HG03457 (cell line): ENCODE measurements at regions not wholly inside any gene's neighbourhood (a gene's known extent, or its start where the extent isn't known, plus 50 kb on each side); places are given as distances from the start of the nearest gene placed in this dataset.
"Not testable (repeated sequence)": the region's sequence is repeated elsewhere in the genome, so short reads cannot be mapped to it uniquely, and the experiment has no call there.

Source experiments
- ATAC-seq: cut with Tn5 transposase; IDR thresholded peaks from one replicate; pipeline ENCODE4 v1.9.1; 2021; ENCODE audit warnings: moderate number of reproducible peaks; ENCODE audit not compliant: unreplicated experiment

GRCh38 chr5:121596882-121597281 lies 254.8 kb upstream of the FTMT start:
- no peak for ATAC-seq

- no peak for ATAC-seq
These were observed 242.9 kb upstream of the FTMT start for GRCh38 chr5:121608826-121609225.

GRCh38 chr5:121624035-121624434 lies 227.6 kb upstream of the FTMT start:
- no peak for ATAC-seq

- no peak for ATAC-seq
These were observed 222.9 kb upstream of the FTMT start for GRCh38 chr5:121628783-121629182.

- ATAC-seq, result no peak
These were observed 221.3 kb upstream of the FTMT start for GRCh38 chr5:121630402-121630801.

- no peak for ATAC-seq
These were observed 216.7 kb upstream of the FTMT start for GRCh38 chr5:121634946-121635345.

- no peak for ATAC-seq
These were observed 213.6 kb upstream of the FTMT start for GRCh38 chr5:121638126-121638525.

- ATAC-seq, result no peak
These were observed 211.4 kb upstream of the FTMT start for GRCh38 chr5:121640298-121640697.

GRCh38 chr5:121658221-121658620 lies 193.5 kb upstream of the FTMT start:
- no peak for ATAC-seq

GRCh38 chr5:121660142-121660541 lies 191.5 kb upstream of the FTMT start:
- ATAC-seq, result no peak

- not testable (repeated sequence) for ATAC-seq
These were observed 186.1 kb upstream of the FTMT start for GRCh38 chr5:121665542-121665941.

GRCh38 chr5:121667292-121667691 lies 184.4 kb upstream of the FTMT start:
- ATAC-seq, result no peak

- ATAC-seq, result no peak
These were observed 183.0 kb upstream of the FTMT start for GRCh38 chr5:121668635-121669034.

GRCh38 chr5:121671624-121672023 lies 180.1 kb upstream of the FTMT start:
- ATAC-seq, result no peak

- no peak for ATAC-seq
These were observed 175.8 kb upstream of the FTMT start for GRCh38 chr5:121675924-121676323.

- no peak for ATAC-seq
These were observed 170.3 kb upstream of the FTMT start for GRCh38 chr5:121681229-121681855.

GRCh38 chr5:121688126-121688525 lies 163.6 kb upstream of the FTMT start:
- no peak for ATAC-seq

GRCh38 chr5:121688781-121689180 lies 162.9 kb upstream of the FTMT start:
- ATAC-seq, result no peak

- no peak for ATAC-seq
These were observed 160.2 kb upstream of the FTMT start for GRCh38 chr5:121691478-121691877.

- ATAC-seq, result no peak
These were observed 159.5 kb upstream of the FTMT start for GRCh38 chr5:121692158-121692557.

- no peak for ATAC-seq
These were observed 157.8 kb upstream of the FTMT start for GRCh38 chr5:121693864-121694263.

GRCh38 chr5:121695307-121695706 lies 156.4 kb upstream of the FTMT start:
- no peak for ATAC-seq

GRCh38 chr5:121698690-121699089 lies 153.0 kb upstream of the FTMT start:
- ATAC-seq, result no peak
